Gastroesophageal sphincter (tissue), 3 donors: ENCODE measurements at regions not wholly inside any gene's neighbourhood (a gene's known extent, or its start where the extent isn't known, plus 50 kb on each side); places are given as distances from the start of the nearest gene placed in this dataset.

Source experiments
- POLR2A ChIP-seq, 2 donors: fragments of 450-650 bp; IDR thresholded peaks; one replicate each; pipeline ENCODE4 v1.6.1; 2017; ENCODE audit warnings: antibody characterized with exemption in 2 of 2, mild to moderate bottlenecking in 2 of 2, moderate library complexity in 1 of 2
- POLR2AphosphoS5 ChIP-seq: sonication (generic); formaldehyde crosslinking; IDR thresholded peaks from one replicate; pipeline ENCODE4 v1.6.1; 2017; ENCODE audit warnings: antibody characterized with exemption
- TF ChIP-seq, protein P1 (sequence below), 4 experiments: fragments of 200-600 bp in 2 of 4; fragments of 450-650 bp in 2 of 4; sonication (generic) in 1 of 4; IDR thresholded peaks; one replicate each; pipeline ENCODE4 v1.5.1; 2017 to 2019; ENCODE audit warnings: antibody characterized with exemption in 4 of 4, mild to moderate bottlenecking in 2 of 4, moderate library complexity in 2 of 4

DNA sequence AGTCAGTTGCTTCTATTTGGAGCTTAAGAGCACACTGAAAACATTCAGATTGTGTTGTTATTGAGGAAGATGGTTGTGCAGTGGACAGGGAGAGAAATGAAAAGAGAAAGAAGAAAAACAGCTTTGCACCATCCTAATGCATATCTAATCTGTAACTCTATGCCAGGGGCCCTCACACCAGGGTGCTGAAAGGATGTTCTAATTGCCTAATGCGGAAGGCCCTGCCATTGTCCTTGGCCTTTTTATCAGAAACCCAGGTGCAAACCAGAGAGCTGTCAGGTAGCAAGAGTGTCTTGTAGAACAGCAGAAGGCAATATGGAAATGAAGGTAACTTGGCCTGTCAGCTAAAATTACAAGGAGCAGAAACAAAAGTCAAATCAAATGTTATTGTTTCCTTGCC, 384.5 kb upstream of the PIK3R1 start:
- TF ChIP-seq, protein P1, sequence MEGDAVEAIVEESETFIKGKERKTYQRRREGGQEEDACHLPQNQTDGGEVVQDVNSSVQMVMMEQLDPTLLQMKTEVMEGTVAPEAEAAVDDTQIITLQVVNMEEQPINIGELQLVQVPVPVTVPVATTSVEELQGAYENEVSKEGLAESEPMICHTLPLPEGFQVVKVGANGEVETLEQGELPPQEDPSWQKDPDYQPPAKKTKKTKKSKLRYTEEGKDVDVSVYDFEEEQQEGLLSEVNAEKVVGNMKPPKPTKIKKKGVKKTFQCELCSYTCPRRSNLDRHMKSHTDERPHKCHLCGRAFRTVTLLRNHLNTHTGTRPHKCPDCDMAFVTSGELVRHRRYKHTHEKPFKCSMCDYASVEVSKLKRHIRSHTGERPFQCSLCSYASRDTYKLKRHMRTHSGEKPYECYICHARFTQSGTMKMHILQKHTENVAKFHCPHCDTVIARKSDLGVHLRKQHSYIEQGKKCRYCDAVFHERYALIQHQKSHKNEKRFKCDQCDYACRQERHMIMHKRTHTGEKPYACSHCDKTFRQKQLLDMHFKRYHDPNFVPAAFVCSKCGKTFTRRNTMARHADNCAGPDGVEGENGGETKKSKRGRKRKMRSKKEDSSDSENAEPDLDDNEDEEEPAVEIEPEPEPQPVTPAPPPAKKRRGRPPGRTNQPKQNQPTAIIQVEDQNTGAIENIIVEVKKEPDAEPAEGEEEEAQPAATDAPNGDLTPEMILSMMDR (IDR thresholded peaks at IDR 0.05) = no peak
- TF ChIP-seq POLR2A (IDR thresholded peaks at IDR 0.05) (no peak), POLR2AphosphoS5 (no peak)
